ENCODE measurements at regions not wholly inside any gene's neighbourhood (a gene's known extent, or its start where the extent isn't known, plus 50 kb on each side); places are given as distances from the start of the nearest gene placed in this dataset.

DNA sequence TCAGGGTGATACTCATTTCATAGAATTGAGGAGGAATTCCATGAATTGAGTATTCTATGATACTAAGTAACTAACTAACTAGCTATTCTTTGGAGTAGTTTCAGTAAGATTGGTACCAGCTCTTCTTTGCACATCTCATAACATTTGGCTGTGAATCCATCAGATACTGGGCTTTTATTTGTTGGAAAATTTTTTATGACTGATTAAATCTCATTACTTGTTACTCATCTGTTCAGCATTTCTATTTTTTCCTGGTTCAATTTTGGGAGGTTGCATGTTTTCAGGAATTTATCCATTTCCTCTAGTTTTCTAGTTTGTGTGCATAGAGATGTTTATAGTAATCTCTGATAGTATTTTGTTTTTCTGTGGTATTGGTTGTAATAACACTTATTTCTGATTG, 70.8 kb upstream of the FREM3 start:
- TF ChIP-seq, protein P1, sequence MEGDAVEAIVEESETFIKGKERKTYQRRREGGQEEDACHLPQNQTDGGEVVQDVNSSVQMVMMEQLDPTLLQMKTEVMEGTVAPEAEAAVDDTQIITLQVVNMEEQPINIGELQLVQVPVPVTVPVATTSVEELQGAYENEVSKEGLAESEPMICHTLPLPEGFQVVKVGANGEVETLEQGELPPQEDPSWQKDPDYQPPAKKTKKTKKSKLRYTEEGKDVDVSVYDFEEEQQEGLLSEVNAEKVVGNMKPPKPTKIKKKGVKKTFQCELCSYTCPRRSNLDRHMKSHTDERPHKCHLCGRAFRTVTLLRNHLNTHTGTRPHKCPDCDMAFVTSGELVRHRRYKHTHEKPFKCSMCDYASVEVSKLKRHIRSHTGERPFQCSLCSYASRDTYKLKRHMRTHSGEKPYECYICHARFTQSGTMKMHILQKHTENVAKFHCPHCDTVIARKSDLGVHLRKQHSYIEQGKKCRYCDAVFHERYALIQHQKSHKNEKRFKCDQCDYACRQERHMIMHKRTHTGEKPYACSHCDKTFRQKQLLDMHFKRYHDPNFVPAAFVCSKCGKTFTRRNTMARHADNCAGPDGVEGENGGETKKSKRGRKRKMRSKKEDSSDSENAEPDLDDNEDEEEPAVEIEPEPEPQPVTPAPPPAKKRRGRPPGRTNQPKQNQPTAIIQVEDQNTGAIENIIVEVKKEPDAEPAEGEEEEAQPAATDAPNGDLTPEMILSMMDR (IDR thresholded peaks at IDR 0.05 in 2 of 3, conservative IDR thresholded peaks at IDR 0.05 in 1 of 3; ENCODE audit: control insufficient read depth in 2 of 3, extremely low read depth in 1 of 3, insufficient read depth in 1 of 3, low read depth in 3 of 3, low read length in 3 of 3), result no peak
- TF ChIP-seq EP300 (IDR thresholded peaks at IDR 0.05; ENCODE audit: borderline replicate concordance in 1 of 2, control insufficient read depth in 1 of 2, low read depth in 2 of 2, low read length in 2 of 2) (no peak), ASH2L (IDR thresholded peaks at IDR 0.05; ENCODE audit: borderline replicate concordance, low read depth) (no peak), JUND (IDR thresholded peaks at IDR 0.05; ENCODE audit: low read depth, low read length) (no peak), NKRF (conservative IDR thresholded peaks at IDR 0.05) (no peak), NRF1 (conservative IDR thresholded peaks at IDR 0.05; ENCODE audit: low read depth, low read length) (no peak), USF2 (IDR thresholded peaks at IDR 0.05; ENCODE audit: borderline replicate concordance, low read depth, low read length) (no peak), CEBPZ (IDR thresholded peaks at IDR 0.05; ENCODE audit: low read depth, low read length) (no peak)
- TF ChIP-seq, protein P2, sequence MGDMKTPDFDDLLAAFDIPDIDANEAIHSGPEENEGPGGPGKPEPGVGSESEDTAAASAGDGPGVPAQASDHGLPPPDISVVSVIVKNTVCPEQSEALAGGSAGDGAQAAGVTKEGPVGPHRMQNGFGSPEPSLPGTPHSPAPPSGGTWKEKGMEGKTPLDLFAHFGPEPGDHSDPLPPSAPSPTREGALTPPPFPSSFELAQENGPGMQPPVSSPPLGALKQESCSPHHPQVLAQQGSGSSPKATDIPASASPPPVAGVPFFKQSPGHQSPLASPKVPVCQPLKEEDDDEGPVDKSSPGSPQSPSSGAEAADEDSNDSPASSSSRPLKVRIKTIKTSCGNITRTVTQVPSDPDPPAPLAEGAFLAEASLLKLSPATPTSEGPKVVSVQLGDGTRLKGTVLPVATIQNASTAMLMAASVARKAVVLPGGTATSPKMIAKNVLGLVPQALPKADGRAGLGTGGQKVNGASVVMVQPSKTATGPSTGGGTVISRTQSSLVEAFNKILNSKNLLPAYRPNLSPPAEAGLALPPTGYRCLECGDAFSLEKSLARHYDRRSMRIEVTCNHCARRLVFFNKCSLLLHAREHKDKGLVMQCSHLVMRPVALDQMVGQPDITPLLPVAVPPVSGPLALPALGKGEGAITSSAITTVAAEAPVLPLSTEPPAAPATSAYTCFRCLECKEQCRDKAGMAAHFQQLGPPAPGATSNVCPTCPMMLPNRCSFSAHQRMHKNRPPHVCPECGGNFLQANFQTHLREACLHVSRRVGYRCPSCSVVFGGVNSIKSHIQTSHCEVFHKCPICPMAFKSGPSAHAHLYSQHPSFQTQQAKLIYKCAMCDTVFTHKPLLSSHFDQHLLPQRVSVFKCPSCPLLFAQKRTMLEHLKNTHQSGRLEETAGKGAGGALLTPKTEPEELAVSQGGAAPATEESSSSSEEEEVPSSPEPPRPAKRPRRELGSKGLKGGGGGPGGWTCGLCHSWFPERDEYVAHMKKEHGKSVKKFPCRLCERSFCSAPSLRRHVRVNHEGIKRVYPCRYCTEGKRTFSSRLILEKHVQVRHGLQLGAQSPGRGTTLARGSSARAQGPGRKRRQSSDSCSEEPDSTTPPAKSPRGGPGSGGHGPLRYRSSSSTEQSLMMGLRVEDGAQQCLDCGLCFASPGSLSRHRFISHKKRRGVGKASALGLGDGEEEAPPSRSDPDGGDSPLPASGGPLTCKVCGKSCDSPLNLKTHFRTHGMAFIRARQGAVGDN (IDR thresholded peaks at IDR 0.05), result no peak
- TF ChIP-seq, protein P3, sequence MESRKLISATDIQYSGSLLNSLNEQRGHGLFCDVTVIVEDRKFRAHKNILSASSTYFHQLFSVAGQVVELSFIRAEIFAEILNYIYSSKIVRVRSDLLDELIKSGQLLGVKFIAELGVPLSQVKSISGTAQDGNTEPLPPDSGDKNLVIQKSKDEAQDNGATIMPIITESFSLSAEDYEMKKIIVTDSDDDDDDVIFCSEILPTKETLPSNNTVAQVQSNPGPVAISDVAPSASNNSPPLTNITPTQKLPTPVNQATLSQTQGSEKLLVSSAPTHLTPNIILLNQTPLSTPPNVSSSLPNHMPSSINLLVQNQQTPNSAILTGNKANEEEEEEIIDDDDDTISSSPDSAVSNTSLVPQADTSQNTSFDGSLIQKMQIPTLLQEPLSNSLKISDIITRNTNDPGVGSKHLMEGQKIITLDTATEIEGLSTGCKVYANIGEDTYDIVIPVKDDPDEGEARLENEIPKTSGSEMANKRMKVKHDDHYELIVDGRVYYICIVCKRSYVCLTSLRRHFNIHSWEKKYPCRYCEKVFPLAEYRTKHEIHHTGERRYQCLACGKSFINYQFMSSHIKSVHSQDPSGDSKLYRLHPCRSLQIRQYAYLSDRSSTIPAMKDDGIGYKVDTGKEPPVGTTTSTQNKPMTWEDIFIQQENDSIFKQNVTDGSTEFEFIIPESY (IDR thresholded peaks at IDR 0.05), result no peak

Measured in GM12878 (cell line).